Common myeloid progenitor, CD34-positive (primary cell): ENCODE measurements at regions not wholly inside any gene's neighbourhood (a gene's known extent, or its start where the extent isn't known, plus 50 kb on each side); places are given as distances from the start of the nearest gene placed in this dataset.

ENCODE experiments used
- CTCF ChIA-PET: fragments of 350-600 bp; sonication (Branson Sonifier 250); formaldehyde crosslinking; loops from one replicate; lab custom pipeline; 2021; ENCODE audit warnings: antibody characterized with exemption; lab: Charles Lee
- POLR2A ChIA-PET: fragments of 350-600 bp; sonication (Branson Sonifier 250); formaldehyde crosslinking; loops from one replicate; lab custom pipeline; 2021; ENCODE audit warnings: antibody characterized with exemption; lab: Charles Lee
- DNase-seq, 3 donors: peaks; one replicate each; pipeline versions ENCODE4 v3.0.0 to v3.0.0-alpha.2; 2013
- H3K27ac ChIP-seq, 2 experiments: 1 replicate in 1 of 2; 2 replicates in 1 of 2; pipeline ENCODE4 v1.7.0; 2013; ENCODE audit warnings: inconsistent platforms in 2 of 2, low read length in 2 of 2, mild to moderate bottlenecking in 2 of 2, low read depth in 1 of 2, moderate library complexity in 1 of 2; ENCODE audit not compliant: severe bottlenecking in 2 of 2, insufficient read depth in 1 of 2, poor library complexity in 1 of 2
- H3K27me3 ChIP-seq, 5 experiments: replicated peaks in 2 of 5; 1 replicate in 3 of 5; 2 replicates in 2 of 5; pipeline versions ENCODE4 v1.6.1 to v1.7.0; 2013; ENCODE audit warnings: low read length in 4 of 5, mild to moderate bottlenecking in 2 of 5, moderate library complexity in 2 of 5, inconsistent platforms in 1 of 5; ENCODE audit not compliant: insufficient read depth in 5 of 5, control insufficient read depth in 4 of 5
- H3K36me3 ChIP-seq, 4 experiments: 1 replicate in 2 of 4; 2 replicates in 2 of 4; pipeline versions ENCODE4 v1.6.1 to v1.7.0; 2013; ENCODE audit warnings: low read length in 3 of 4, control low read depth in 1 of 4, mild to moderate bottlenecking in 1 of 4; ENCODE audit not compliant: control insufficient read depth in 4 of 4, insufficient read depth in 4 of 4
- H3K4me1 ChIP-seq, 4 experiments: 1 replicate in 3 of 4; 2 replicates in 1 of 4; pipeline versions ENCODE4 v1.6.1 to v1.7.1; 2013; ENCODE audit warnings: low read length in 3 of 4, mild to moderate bottlenecking in 3 of 4, control low read depth in 1 of 4, inconsistent platforms in 1 of 4, moderate library complexity in 1 of 4; ENCODE audit not compliant: control insufficient read depth in 4 of 4, insufficient read depth in 4 of 4; ENCODE audit errors: control extremely low read depth in 1 of 4
- H3K4me3 ChIP-seq, 7 experiments: 1 replicate in 4 of 7; 2 replicates in 3 of 7; pipeline versions ENCODE4 v1.5.1 to v1.7.0; 2013; ENCODE audit warnings: mild to moderate bottlenecking in 7 of 7, low read length in 6 of 7, moderate library complexity in 6 of 7, inconsistent platforms in 2 of 7, low read depth in 2 of 7, control low read depth in 1 of 7; ENCODE audit not compliant: insufficient read depth in 4 of 7, control insufficient read depth in 1 of 7; ENCODE audit errors: extremely low read depth in 1 of 7
- H3K9me3 ChIP-seq, 5 experiments: 1 replicate in 4 of 5; 2 replicates in 1 of 5; pipeline versions ENCODE4 v1.6.1 to v1.7.1; 2013; ENCODE audit warnings: low read length in 4 of 5, mild to moderate bottlenecking in 2 of 5, inconsistent platforms in 1 of 5, low read depth in 1 of 5, moderate library complexity in 1 of 5; ENCODE audit not compliant: control insufficient read depth in 4 of 5, insufficient read depth in 2 of 5; ENCODE audit errors: control extremely low read depth in 1 of 5
- WGBS: methylation state at CpG from one replicate; pipeline ENCODE4 v1.1.5; 2013; ENCODE audit not compliant: insufficient coverage; 5-methylcytosine and 5-hydroxymethylcytosine counted together

DNA sequence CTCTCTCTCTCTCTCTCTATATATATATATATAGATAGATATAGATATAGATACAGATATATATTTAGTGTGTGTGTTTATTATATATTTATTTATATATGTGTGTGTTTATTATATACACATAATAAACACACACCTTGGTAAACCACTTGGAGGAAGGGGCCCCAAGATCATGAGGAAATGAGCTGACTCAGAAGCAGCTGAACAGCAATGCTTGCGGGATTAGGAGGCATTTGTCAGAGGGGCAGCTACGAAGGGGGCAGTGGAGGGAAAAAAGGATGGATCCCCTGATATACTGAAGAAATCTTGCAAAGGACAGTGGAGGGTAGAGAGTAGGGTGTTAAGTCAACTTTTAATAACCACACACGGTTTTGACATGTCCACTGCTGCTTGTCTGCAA is 120.0 kb upstream of the SORBS2 start:
- 50% methylated on average over 2 of the region's 3 CpGs for WGBS
- DNase-seq: no peak
- CTCF ChIA-PET: no interaction called here
- Histone ChIP-seq H3K4me1 (no peaks in the 10 kb centered on the region), H3K9me3 (no peaks in the 10 kb centered on the region), H3K27me3 (peaks cover 0 to 12% (median 0%) of the 10 kb centered on the region in 5 experiments), H3K36me3 (no peaks in the 10 kb centered on the region), H3K4me3 (no peak overlapping the region), H3K27ac (no peak overlapping the region)
- POLR2A ChIA-PET: interaction anchor here (0.6 kb wide), 1 partner anchor 8 kb away, joined by 3 read pairs; no protein-coding TSS in a partner anchor

DNA sequence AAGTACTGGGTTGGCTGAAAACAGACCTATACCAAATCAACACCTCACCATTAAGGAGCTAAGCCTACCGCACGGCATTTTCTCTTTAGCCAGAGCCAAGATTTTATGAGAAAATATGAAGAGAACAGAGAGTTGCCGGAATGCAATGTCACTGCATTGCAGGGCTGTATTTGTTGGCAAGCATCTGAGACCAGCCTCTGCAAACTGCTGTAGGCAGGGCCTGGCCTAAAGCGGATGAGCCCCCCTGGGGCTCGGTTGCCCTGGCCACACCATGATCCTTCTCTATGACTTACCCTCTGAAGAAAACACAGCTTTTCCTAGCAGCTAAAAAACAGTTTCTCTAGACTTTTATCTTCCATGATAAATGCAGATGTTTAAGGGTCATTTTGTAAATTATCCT is 120.5 kb upstream of the SORBS2 start:
- WGBS: no CpG with 5 or more reads among the region's 5 CpGs
- peaks cover 0 to 16% (median 0%) of the 10 kb centered on the region in 5 experiments for H3K27me3 ChIP-seq
- CTCF ChIA-PET: no interaction called here
- H3K9me3 ChIP-seq: no peaks in the 10 kb centered on the region
- POLR2A ChIA-PET: no interaction called here
- DNase-seq: no peak
- no peaks in the 10 kb centered on the region for H3K36me3 ChIP-seq
- no peak overlapping the region for H3K4me3 ChIP-seq
- H3K27ac ChIP-seq: no peak overlapping the region
- no peaks in the 10 kb centered on the region for H3K4me1 ChIP-seq

DNA sequence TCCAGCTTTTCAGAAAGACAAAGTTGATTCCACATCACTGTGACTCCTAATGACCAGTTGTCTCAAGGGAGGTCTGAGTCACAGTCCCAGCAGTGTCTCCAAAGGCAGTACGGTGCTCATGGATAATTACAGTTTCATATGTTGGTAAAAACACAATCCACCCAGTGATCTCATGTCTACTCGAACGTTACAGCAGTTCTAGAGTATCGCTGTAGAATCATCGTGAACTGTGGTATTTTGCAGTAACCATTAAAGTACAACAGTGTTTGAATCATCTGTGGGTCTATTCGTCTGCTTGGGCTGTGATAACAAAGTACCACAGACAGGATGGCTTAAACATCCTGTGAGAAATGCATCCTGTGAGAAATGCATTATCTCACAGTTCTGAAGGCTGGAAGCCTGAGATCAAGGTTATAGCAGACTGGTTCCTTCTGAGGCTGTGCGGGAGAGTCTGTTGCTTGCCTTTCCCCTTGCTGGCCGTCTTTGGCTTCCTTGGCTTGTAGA is 121.1 kb upstream of the SORBS2 start:
- peaks cover 0 to 16% (median 0%) of the 10 kb centered on the region in 5 experiments for H3K27me3 ChIP-seq
- H3K9me3 ChIP-seq: no peaks in the 10 kb centered on the region
- CTCF ChIA-PET: no interaction called here
- H3K4me3 ChIP-seq: no peak overlapping the region
- no peaks in the 10 kb centered on the region for H3K36me3 ChIP-seq
- H3K4me1 ChIP-seq: no peaks in the 10 kb centered on the region
- WGBS: 88% methylated on average over 8 of the region's 8 CpGs
- peak in 1 of 3 donors; percentile 10 for DNase-seq
- H3K27ac ChIP-seq: no peak overlapping the region
- POLR2A ChIA-PET: no interaction called here

DNA sequence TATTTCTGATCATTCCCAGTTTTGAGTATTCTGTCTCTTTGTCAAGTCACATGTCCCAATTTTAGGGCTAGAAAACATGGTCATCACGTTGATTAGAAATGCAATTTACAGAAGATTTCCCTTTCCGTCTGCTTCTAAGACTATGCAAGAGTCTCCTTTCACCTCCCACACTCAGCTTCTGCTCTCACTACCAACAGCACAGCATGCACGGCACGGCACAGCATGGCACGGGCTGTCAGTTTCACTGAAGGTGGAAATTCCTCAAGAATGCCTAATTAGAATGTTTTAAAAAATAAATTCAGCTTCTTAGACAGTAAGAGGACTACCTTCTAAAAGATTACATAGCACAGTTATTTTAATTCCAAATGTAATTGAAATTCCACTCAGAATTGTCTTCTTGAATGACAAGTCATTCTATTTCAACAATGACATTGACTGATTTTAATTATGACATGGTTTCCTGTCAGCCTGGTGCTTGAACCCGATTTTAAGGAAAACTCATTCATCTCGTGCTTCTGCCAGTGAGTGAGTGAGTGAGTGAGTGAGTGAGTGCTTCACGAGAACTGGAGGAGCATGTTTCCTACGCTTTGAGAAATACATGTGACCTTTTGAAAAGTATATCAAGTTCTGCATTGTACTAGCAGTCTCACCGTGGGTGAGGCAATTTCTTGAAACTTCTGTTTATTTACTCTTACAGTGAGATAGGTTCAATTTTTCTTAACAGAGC is 124.8 kb upstream of the SORBS2 start:
- no peaks in the 10 kb centered on the region for H3K36me3 ChIP-seq
- H3K27me3 ChIP-seq: peaks cover 0 to 16% (median 2%) of the 10 kb centered on the region in 5 experiments
- ChIA-PET CTCF (no interaction called here), POLR2A (no interaction called here)
- no peak for DNase-seq
- no peak overlapping the region for H3K27ac ChIP-seq
- no peaks in the 10 kb centered on the region for H3K9me3 ChIP-seq
- H3K4me1 ChIP-seq: no peaks in the 10 kb centered on the region
- H3K4me3 ChIP-seq: no peak overlapping the region
- 14% methylated on average over 1 of the region's 10 CpGs for WGBS

DNA sequence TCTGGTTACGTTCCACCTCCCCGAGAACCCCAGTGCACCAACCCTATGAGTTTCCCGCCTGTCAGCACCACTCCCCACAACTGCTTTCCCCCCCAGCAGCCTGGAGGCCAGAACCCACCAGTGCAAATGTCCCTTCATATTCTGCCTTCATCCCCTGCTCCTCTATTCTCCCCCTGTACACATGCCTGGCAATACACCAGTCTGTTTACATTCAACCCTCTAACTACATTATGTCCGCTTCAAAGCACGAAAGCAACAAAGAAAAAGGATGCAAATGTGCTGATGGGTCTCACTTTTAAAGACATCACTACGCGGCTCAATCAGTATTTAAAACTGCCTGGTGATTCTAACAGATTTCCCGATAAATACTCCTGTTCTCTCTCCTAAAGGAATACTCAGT is 126.7 kb upstream of the SORBS2 start:
- Histone ChIP-seq H3K27me3 (peaks cover 0 to 14% (median 2%) of the 10 kb centered on the region in 5 experiments), H3K27ac (no peak overlapping the region), H3K4me3 (no peak overlapping the region), H3K9me3 (no peaks in the 10 kb centered on the region), H3K36me3 (no peaks in the 10 kb centered on the region), H3K4me1 (no peaks in the 10 kb centered on the region)
- DNase-seq: no peak
- CTCF ChIA-PET: no interaction called here
- 95% methylated on average over 8 of the region's 8 CpGs for WGBS
- POLR2A ChIA-PET: no interaction called here

DNA sequence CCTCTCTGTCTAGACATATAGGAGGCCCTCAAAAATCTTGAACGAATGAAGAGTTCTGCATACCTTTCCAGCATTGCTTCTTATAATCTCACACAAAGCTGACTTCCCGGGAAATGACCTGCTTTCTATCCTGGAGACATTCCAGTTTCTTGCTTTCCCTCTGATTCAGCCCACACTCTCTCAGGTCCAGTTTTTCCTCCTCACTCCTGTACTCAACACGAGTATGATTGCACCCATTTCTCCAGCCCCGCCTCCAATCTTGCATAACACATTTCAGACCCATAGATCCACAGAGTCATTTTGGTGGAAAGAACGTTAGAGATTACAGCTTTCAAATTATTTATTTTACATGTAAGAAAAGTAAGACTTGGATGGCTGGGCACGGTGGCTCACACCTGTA is 127.5 kb upstream of the TLR3 start:
- 92% methylated on average over 2 of the region's 6 CpGs for WGBS
- Histone ChIP-seq H3K4me3 (no peak overlapping the region), H3K27ac (no peak overlapping the region), H3K27me3 (peaks cover 0 to 8% (median 2%) of the 10 kb centered on the region in 5 experiments), H3K9me3 (no peaks in the 10 kb centered on the region), H3K4me1 (no peaks in the 10 kb centered on the region), H3K36me3 (no peaks in the 10 kb centered on the region)
- CTCF ChIA-PET: no interaction called here
- POLR2A ChIA-PET: no interaction called here
- no peak for DNase-seq

DNA sequence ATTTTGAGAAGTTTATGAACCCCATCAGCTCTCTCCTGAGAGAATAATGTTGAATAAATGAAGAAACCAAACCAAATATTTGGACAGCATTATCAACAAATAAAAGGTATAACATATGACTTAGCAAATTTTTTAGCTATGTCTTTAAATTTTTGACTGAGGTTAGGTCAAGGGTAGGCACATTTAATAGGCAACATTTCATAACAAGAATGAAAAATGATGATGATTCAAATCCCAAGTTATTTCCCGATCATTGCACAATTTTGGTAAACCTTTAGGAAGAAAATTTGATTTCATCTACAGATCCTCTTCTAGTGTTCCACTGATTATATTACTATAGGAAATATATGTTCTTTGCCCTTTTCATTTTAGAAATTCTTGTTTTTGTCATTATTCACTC is 123.7 kb upstream of the TLR3 start:
- H3K27ac ChIP-seq: no peak overlapping the region
- no peak overlapping the region for H3K4me3 ChIP-seq
- H3K4me1 ChIP-seq: no peaks in the 10 kb centered on the region
- peaks cover 0 to 2% (median 0%) of the 10 kb centered on the region in 5 experiments for H3K27me3 ChIP-seq
- peaks cover 0 to 1% (median 0%) of the 10 kb centered on the region in 5 experiments for H3K9me3 ChIP-seq
- no peak for DNase-seq
- ChIA-PET CTCF (no interaction called here), POLR2A (no interaction called here)
- WGBS: no CpG with 5 or more reads among the region's 1 CpG
- no peaks in the 10 kb centered on the region for H3K36me3 ChIP-seq
